RWPE2 (cell line): ENCODE measurements at regions not wholly inside any gene's neighbourhood (a gene's known extent, or its start where the extent isn't known, plus 50 kb on each side); places are given as distances from the start of the nearest gene placed in this dataset.

Experiments used
- ATAC-seq: fragments of 200-7000 bp; cut with Tn5 transposase; 3 replicates; pipeline ENCODE4 v1.9.1; 2021; ENCODE audit warnings: low read depth
- DNase-seq: peaks from one replicate; pipeline ENCODE4 v3.0.0-alpha.2; 2020; ENCODE audit warnings: low spot score
- H3K27ac ChIP-seq: fragments of 450-650 bp; 2 replicates; pipeline ENCODE4 v1.5.1; 2017; ENCODE audit warnings: mild to moderate bottlenecking; ENCODE audit not compliant: poor library complexity, severe bottlenecking
- H3K27me3 ChIP-seq: fragments of 250-450 bp; sonication (Bioruptor Pico); 2 replicates; pipeline ENCODE4 v1.5.1; 2021; ENCODE audit warnings: mild to moderate bottlenecking, moderate library complexity; ENCODE audit not compliant: insufficient read depth, poor library complexity, severe bottlenecking
- H3K36me3 ChIP-seq: fragments of 250-450 bp; sonication (Bioruptor Pico); 2 replicates; pipeline ENCODE4 v1.5.1; 2020; ENCODE audit warnings: low read depth, mild to moderate bottlenecking, moderate library complexity
- H3K4me1 ChIP-seq: fragments of 250-450 bp; sonication (Bioruptor Pico); 2 replicates; pipeline ENCODE4 v1.5.1; 2021; ENCODE audit warnings: mild to moderate bottlenecking, moderate library complexity; ENCODE audit not compliant: insufficient read depth, poor library complexity, severe bottlenecking
- H3K4me3 ChIP-seq: fragments of 250-450 bp; sonication (Bioruptor Pico); 2 replicates; pipeline ENCODE4 v1.5.1; 2021; ENCODE audit warnings: mild to moderate bottlenecking, moderate library complexity; ENCODE audit not compliant: severe bottlenecking
- H3K9me3 ChIP-seq: fragments of 250-450 bp; sonication (Bioruptor Pico); 2 replicates; pipeline ENCODE4 v1.5.1; 2021; ENCODE audit warnings: mild to moderate bottlenecking, moderate library complexity; ENCODE audit not compliant: severe bottlenecking
- TF ChIP-seq, protein P1 (sequence below): fragments of 450-650 bp; IDR thresholded peaks from one replicate; pipeline ENCODE4 v1.5.1; 2017; ENCODE audit warnings: mild to moderate bottlenecking, moderate library complexity; ENCODE audit not compliant: poor library complexity, severe bottlenecking

DNA sequence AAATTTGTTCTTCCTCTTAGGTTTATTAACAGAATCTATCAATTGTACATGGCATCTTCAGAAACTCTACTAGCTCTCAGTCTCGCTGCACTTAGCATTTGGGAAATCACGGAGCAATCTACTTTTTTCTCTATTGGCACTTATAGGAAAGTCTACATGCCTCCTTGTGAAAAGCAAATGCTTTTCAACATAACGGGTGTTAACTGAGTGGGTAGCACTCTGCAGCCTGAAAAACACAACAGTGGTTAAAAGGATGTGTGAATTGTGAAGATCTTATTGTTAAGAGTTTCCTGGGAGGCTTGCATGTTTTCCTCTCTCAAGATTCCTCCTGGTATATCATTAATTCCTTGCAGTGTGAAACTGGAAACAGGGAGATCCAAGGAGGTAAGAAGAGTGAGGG, 204.2 kb upstream of the SESN3 start:
- TF ChIP-seq, protein P1, sequence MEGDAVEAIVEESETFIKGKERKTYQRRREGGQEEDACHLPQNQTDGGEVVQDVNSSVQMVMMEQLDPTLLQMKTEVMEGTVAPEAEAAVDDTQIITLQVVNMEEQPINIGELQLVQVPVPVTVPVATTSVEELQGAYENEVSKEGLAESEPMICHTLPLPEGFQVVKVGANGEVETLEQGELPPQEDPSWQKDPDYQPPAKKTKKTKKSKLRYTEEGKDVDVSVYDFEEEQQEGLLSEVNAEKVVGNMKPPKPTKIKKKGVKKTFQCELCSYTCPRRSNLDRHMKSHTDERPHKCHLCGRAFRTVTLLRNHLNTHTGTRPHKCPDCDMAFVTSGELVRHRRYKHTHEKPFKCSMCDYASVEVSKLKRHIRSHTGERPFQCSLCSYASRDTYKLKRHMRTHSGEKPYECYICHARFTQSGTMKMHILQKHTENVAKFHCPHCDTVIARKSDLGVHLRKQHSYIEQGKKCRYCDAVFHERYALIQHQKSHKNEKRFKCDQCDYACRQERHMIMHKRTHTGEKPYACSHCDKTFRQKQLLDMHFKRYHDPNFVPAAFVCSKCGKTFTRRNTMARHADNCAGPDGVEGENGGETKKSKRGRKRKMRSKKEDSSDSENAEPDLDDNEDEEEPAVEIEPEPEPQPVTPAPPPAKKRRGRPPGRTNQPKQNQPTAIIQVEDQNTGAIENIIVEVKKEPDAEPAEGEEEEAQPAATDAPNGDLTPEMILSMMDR: no peak
- no peaks in the 10 kb centered on the region for H3K36me3 ChIP-seq
- H3K27ac ChIP-seq: no peak overlapping the region
- H3K9me3 ChIP-seq: no peaks in the 10 kb centered on the region
- H3K27me3 ChIP-seq: no peaks in the 10 kb centered on the region
- no peak for ATAC-seq
- DNase-seq: no peak
- H3K4me1 ChIP-seq: no peaks in the 10 kb centered on the region
- no peak overlapping the region for H3K4me3 ChIP-seq

DNA sequence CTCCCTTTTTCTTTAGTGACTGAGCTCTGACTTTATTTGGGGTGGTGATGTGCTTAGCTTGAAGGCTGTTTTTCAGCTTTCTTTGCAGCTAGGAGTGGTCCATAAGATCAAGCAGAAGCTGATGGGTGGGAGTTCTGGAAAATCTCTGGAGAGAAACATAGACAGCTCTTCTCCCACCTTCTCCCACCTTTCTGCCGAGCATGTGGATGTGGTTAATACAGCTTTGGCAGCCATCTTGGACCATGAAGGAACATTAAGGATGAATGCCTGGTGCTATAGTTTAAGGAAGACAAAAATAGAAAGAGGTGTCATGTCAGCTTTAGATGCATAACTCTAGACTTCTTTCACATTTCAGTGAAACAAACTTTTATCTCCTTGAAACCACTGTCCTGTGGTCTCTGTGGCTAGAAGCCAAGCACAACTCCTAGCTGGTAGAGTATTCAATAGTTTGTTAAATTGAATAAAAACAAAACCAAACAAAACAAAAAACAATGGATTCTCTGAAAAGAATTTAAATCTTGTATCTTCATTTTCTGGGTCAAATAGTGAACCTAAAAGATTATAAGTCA, 203.6 kb upstream of the SESN3 start:
- no peaks in the 10 kb centered on the region for H3K27me3 ChIP-seq
- H3K4me1 ChIP-seq: no peaks in the 10 kb centered on the region
- no peak overlapping the region for H3K27ac ChIP-seq
- ATAC-seq (no peak), DNase-seq (no peak)
- no peaks in the 10 kb centered on the region for H3K9me3 ChIP-seq
- no peak overlapping the region for H3K4me3 ChIP-seq
- TF ChIP-seq, protein P1: no peak
- H3K36me3 ChIP-seq: no peaks in the 10 kb centered on the region

DNA sequence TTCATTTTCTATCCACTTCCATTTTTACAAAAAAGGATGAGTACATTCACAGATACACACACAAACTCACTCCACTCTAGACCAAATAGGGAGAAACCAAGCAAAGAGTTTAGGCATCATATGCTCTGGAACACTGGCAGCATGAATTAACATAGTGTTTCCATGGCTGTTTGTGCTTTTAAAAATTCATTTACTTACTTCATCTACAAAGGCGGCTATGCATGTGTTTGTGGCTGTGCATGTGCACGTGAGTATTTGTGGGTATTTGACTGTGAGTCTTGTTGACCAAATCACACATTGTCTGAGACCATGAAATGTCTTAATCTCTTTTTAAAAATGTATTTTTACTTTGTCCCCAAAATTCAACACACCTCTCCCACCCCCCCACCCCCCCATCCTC, 203.0 kb upstream of the SESN3 start:
- DNase-seq (no peak), ATAC-seq (no peak)
- H3K4me1 ChIP-seq: no peaks in the 10 kb centered on the region
- H3K4me3 ChIP-seq: no peak overlapping the region
- TF ChIP-seq, protein P1: no peak
- no peaks in the 10 kb centered on the region for H3K36me3 ChIP-seq
- no peak overlapping the region for H3K27ac ChIP-seq
- no peaks in the 10 kb centered on the region for H3K9me3 ChIP-seq
- H3K27me3 ChIP-seq: no peaks in the 10 kb centered on the region

DNA sequence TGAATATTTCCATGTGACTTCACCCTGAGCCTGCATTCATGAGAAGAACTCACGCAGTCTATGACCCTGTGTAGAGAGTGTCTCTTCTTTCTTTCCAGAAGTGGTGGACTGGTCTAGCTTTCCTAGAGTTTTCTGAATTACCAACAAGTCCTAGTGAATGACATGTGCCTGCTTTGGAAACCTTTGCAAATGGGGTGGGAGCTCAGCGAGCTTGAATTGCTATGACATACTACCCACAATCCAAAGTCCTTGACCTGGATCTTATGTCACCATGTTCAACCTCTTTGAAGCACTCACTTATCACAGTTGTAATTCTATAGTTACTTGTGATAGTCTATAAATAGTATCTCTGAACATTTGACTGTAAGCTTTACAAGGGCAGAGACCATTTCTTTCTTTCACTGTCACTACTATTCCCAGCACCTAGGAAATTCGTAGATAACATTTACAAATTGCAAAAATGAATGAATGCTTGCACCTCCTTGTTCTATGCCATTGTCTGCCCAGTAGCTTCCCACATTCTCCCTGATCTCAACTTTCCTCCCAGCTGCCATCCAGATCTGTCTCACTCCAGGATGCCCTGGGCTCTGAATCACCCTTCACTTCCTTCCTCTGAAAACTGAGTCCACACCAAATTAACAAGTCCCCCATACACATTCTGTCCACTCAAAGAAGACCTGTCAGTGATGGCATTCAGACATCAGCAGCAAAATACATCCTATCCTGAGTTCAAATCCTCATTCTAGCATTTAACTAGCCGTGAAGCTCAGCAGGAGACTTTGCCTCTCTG, 201.9 kb upstream of the SESN3 start:
- DNase-seq (no peak), ATAC-seq (no peak)
- Histone ChIP-seq H3K4me3 (no peak overlapping the region), H3K27me3 (no peaks in the 10 kb centered on the region), H3K9me3 (no peaks in the 10 kb centered on the region), H3K4me1 (no peaks in the 10 kb centered on the region), H3K36me3 (no peaks in the 10 kb centered on the region), H3K27ac (no peak overlapping the region)
- TF ChIP-seq, protein P1: no peak

DNA sequence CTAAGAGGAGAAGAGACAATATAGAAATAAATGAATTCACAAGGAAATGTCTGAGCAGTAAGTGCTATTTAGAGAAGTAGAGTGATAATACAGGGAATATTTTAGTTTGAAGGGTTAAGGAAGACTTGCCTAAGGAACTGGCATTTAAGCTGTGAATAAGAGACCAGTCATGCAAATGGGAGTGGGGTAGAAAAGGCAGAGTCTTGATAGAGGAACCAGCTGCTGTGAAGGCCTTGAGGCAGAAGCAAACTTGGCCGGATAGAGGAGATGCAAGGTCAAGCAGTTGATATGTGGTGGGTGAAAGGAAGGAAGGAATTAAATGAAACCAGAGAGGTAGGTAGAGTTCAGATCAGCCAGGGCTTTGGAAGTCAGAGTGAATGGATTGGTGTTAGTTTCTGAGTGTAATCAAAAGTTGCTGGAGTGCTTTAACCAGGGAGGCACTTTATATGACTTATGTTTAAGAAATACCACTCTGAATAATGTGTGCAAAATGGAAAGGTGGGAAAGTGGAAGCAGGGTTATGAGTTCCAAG, 198.4 kb upstream of the SESN3 start:
- no peak for ATAC-seq
- Histone ChIP-seq H3K9me3 (no peaks in the 10 kb centered on the region), H3K4me1 (no peaks in the 10 kb centered on the region), H3K36me3 (no peaks in the 10 kb centered on the region), H3K27ac (no peak overlapping the region), H3K4me3 (no peak overlapping the region), H3K27me3 (no peaks in the 10 kb centered on the region)
- TF ChIP-seq, protein P1: no peak
- DNase-seq: no peak
